ENCODE measurements at regions not wholly inside any gene's neighbourhood (a gene's known extent, or its start where the extent isn't known, plus 50 kb on each side); places are given as distances from the start of the nearest gene placed in this dataset.
A peak's percentile ranks its signal among the peaks of the same experiment; 100 is the strongest.

- Histone ChIP-seq H3K9me3 (no peaks in the 10 kb centered on the region), H3K36me3 (no peaks in the 10 kb centered on the region), H3K4me3 (no peak overlapping the region), H3K4me1 (replicated peaks) (no peaks in the 10 kb centered on the region), H3K27ac (no peak overlapping the region), H3K27me3 (replicated peaks; ENCODE audit: insufficient read depth) (no peaks in the 10 kb centered on the region)
- 89% methylated on average over 20 of the region's 20 CpGs for WGBS
- peak in 3 of 4 experiments; percentile 33 to 53 (median 40) for TF ChIP-seq CTCF (IDR thresholded peaks at IDR 0.05)
- TF ChIP-seq POLR2AphosphoS5 (IDR thresholded peaks at IDR 0.05): no peak
- no peak for TF ChIP-seq POLR2A (IDR thresholded peaks at IDR 0.05)
- no peak for DNase-seq (ENCODE audit: low spot score)
- intact Hi-C loops (cut with DNase I): no loop called here
These were observed 135.0 kb upstream of the IRX4 start for GRCh38 chr5:2017540-2018389.

- no peak overlapping the region for H3K4me3 ChIP-seq
- H3K9me3 ChIP-seq: no peaks in the 10 kb centered on the region
- WGBS: 77% methylated on average over 8 of the region's 8 CpGs
- H3K27me3 ChIP-seq (replicated peaks; ENCODE audit: insufficient read depth): no peaks in the 10 kb centered on the region
- intact Hi-C loops (cut with DNase I): no loop called here
- TF ChIP-seq POLR2A (IDR thresholded peaks at IDR 0.05) (no peak), POLR2AphosphoS5 (IDR thresholded peaks at IDR 0.05) (no peak), CTCF (IDR thresholded peaks at IDR 0.05) (no peak)
- no peaks in the 10 kb centered on the region for H3K36me3 ChIP-seq
- DNase-seq (ENCODE audit: low spot score): no peak
- no peaks in the 10 kb centered on the region for H3K4me1 ChIP-seq (replicated peaks)
- H3K27ac ChIP-seq: no peak overlapping the region
These were observed 133.2 kb upstream of the IRX4 start for GRCh38 chr5:2015961-2016360.

GRCh38 chr5:2015124-2015848 lies 132.6 kb upstream of the IRX4 start:
- intact Hi-C loops (cut with DNase I): no loop called here
- no peak overlapping the region for H3K27ac ChIP-seq
- H3K27me3 ChIP-seq (replicated peaks; ENCODE audit: insufficient read depth): no peaks in the 10 kb centered on the region
- H3K9me3 ChIP-seq: no peaks in the 10 kb centered on the region
- H3K4me1 ChIP-seq (replicated peaks): no peaks in the 10 kb centered on the region
- no peaks in the 10 kb centered on the region for H3K36me3 ChIP-seq
- no peak overlapping the region for H3K4me3 ChIP-seq
- TF ChIP-seq CTCF (IDR thresholded peaks at IDR 0.05): no peak
- TF ChIP-seq POLR2AphosphoS5 (IDR thresholded peaks at IDR 0.05): no peak
- TF ChIP-seq POLR2A (IDR thresholded peaks at IDR 0.05): no peak
- no peak for DNase-seq (ENCODE audit: low spot score)
- WGBS: 84% methylated on average over 13 of the region's 13 CpGs

DNA sequence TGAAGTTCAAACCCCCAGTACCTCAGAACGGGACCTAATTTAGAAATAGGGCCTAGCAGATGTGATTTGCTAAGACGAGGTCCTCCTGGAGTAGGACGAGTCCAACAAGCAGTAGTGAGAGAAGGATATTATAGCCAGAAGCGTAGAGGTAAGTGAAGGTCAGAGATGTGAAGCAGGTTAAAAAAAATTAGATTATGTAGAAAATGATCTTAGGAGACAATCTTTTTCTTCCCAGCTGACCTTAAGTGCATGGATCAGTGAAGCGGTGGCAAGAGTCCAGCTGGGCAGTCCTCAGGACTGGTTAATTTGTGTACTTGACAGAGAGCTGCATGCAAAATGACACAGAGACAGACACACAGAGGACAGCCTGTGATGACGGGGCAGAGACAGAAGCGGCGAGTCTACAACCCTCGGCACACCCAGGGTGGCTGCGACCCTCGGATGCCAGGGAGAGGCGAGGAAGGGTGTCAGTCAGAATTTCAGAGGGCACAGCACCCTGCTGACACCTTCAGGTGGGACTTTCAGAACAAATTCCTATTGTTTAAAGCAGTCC lies 131.4 kb upstream of the IRX4 start:
- intact Hi-C loops (cut with DNase I): no loop called here
- Histone ChIP-seq H3K4me1 (replicated peaks) (no peaks in the 10 kb centered on the region), H3K27ac (no peak overlapping the region), H3K36me3 (no peaks in the 10 kb centered on the region), H3K4me3 (no peak overlapping the region), H3K9me3 (no peaks in the 10 kb centered on the region), H3K27me3 (replicated peaks; ENCODE audit: insufficient read depth) (no peaks in the 10 kb centered on the region)
- DNase-seq (ENCODE audit: low spot score): no peak
- TF ChIP-seq POLR2A (IDR thresholded peaks at IDR 0.05) (no peak), CTCF (IDR thresholded peaks at IDR 0.05) (no peak), POLR2AphosphoS5 (IDR thresholded peaks at IDR 0.05) (no peak)
- WGBS: 93% methylated on average over 12 of the region's 12 CpGs
